IPS-15b (cell line): ENCODE measurements at regions not wholly inside any gene's neighbourhood (a gene's known extent, or its start where the extent isn't known, plus 50 kb on each side); places are given as distances from the start of the nearest gene placed in this dataset.
"Not testable (repeated sequence)": the region's sequence is repeated elsewhere in the genome, so short reads cannot be mapped to it uniquely, and the experiment has no call there.

Experiments
- H3K27me3 ChIP-seq: one replicate; pipeline ENCODE4 v1.6.1; 2013; ENCODE audit warnings: low read length; ENCODE audit not compliant: control insufficient read depth, insufficient read depth
- H3K36me3 ChIP-seq: one replicate; pipeline ENCODE4 v1.6.1; 2013; ENCODE audit warnings: low read length; ENCODE audit not compliant: control insufficient read depth, insufficient read depth
- H3K4me1 ChIP-seq: one replicate; pipeline ENCODE4 v1.6.1; 2013; ENCODE audit warnings: mild to moderate bottlenecking, low read length; ENCODE audit not compliant: control insufficient read depth, insufficient read depth
- H3K4me3 ChIP-seq: one replicate; pipeline ENCODE4 v1.5.1; 2013; ENCODE audit warnings: low read depth, low read length
- H3K9ac ChIP-seq: one replicate; pipeline ENCODE4 v1.6.1; 2013; ENCODE audit warnings: low read depth, mild to moderate bottlenecking, low read length
- H3K9me3 ChIP-seq: one replicate; pipeline ENCODE4 v1.6.1; 2013; ENCODE audit warnings: mild to moderate bottlenecking, low read length; ENCODE audit not compliant: control insufficient read depth, insufficient read depth

GRCh38 chr12:60704171-60704914, 1108.5 kb downstream of the SLC16A7 start:
- Histone ChIP-seq H3K4me1 (no peaks in the 10 kb centered on the region), H3K9ac (no peak overlapping the region), H3K27me3 (no peaks in the 10 kb centered on the region)

GRCh38 chr12:60710246-60710645, 1114.4 kb downstream of the SLC16A7 start:
- no peak overlapping the region for H3K9ac ChIP-seq
- no peaks in the 10 kb centered on the region for H3K4me1 ChIP-seq
- no peaks in the 10 kb centered on the region for H3K9me3 ChIP-seq
- H3K27me3 ChIP-seq, result no peaks in the 10 kb centered on the region
- no peak overlapping the region for H3K4me3 ChIP-seq
- H3K36me3 ChIP-seq, result no peaks in the 10 kb centered on the region

More at GRCh38 chr12:60704171-60704914, 1108.5 kb downstream of the SLC16A7 start:
- no peaks in the 10 kb centered on the region for H3K9me3 ChIP-seq
- no peaks in the 10 kb centered on the region for H3K36me3 ChIP-seq
- H3K4me3 ChIP-seq, result no peak overlapping the region

GRCh38 chr12:60714141-60714900, 1118.5 kb downstream of the SLC16A7 start:
- no peak overlapping the region for H3K9ac ChIP-seq
- no peaks in the 10 kb centered on the region for H3K36me3 ChIP-seq
- no peaks in the 10 kb centered on the region for H3K9me3 ChIP-seq
- H3K4me1 ChIP-seq, result no peaks in the 10 kb centered on the region
- no peak overlapping the region for H3K4me3 ChIP-seq
- no peaks in the 10 kb centered on the region for H3K27me3 ChIP-seq

GRCh38 chr12:60724475-60724874, 1128.6 kb downstream of the SLC16A7 start:
- H3K27me3 ChIP-seq, result no peaks in the 10 kb centered on the region
- H3K36me3 ChIP-seq, result no peaks in the 10 kb centered on the region
- no peak overlapping the region for H3K4me3 ChIP-seq
- H3K9me3 ChIP-seq, result no peaks in the 10 kb centered on the region
- no peak overlapping the region for H3K9ac ChIP-seq
- H3K4me1 ChIP-seq, result no peaks in the 10 kb centered on the region

DNA sequence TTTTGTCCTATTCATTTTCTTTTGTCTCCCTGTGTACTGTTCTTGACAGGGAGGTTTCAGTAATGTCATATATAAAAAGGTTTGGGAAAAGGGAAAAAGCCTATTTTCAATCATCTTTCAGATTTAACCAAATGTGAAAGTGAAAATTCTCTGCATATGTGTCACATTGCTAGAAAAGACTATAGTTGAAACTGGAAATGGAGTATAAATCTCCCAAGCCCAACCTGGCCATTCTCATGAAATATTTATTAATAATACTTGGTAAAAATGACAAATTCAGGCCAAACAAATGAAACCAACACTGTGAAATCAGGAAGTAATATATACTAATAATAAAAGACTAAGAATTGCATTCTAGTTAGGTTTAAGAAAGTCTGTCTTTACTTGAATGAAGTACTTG, 1129.2 kb downstream of the SLC16A7 start:
- no peaks in the 10 kb centered on the region for H3K4me1 ChIP-seq

GRCh38 chr12:60752589-60752988, 1156.8 kb downstream of the SLC16A7 start:
- Histone ChIP-seq H3K9me3 (no peaks in the 10 kb centered on the region), H3K36me3 (no peaks in the 10 kb centered on the region), H3K27me3 (no peaks in the 10 kb centered on the region), H3K4me1 (no peaks in the 10 kb centered on the region), H3K4me3 (no peak overlapping the region), H3K9ac (no peak overlapping the region)

More for the DNA sequence above, 1129.2 kb downstream of the SLC16A7 start:
- Histone ChIP-seq H3K36me3 (no peaks in the 10 kb centered on the region), H3K27me3 (no peaks in the 10 kb centered on the region), H3K9me3 (no peaks in the 10 kb centered on the region), H3K4me3 (no peak overlapping the region), H3K9ac (no peak overlapping the region)

GRCh38 chr12:60758224-60758623, 1162.4 kb downstream of the SLC16A7 start:
- H3K4me3 ChIP-seq, result no peak overlapping the region
- no peaks in the 10 kb centered on the region for H3K27me3 ChIP-seq
- H3K9ac ChIP-seq, result no peak overlapping the region
- no peaks in the 10 kb centered on the region for H3K4me1 ChIP-seq
- H3K36me3 ChIP-seq, result no peaks in the 10 kb centered on the region
- H3K9me3 ChIP-seq, result no peaks in the 10 kb centered on the region

DNA sequence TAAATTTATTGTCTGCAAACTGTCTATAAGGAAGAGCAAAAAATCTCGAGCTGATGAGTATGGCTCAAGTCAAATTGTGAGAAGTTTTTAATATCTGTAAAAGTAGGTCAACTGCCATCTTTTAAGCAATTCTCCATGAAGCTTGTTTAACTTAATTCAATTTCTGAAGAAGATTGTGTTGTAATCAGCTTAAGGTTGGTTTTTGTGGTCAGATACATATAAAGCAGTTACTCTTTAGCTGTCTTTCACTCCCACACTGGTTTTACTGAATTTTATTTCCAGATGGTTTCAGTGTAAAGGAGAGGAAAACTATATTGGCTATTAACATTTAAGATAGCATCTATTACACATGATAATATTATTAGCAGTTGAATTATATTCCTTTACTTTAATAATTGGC, 1165.1 kb downstream of the SLC16A7 start:
- no peak overlapping the region for H3K9ac ChIP-seq
- no peaks in the 10 kb centered on the region for H3K9me3 ChIP-seq
- H3K4me3 ChIP-seq, result no peak overlapping the region
- H3K27me3 ChIP-seq, result no peaks in the 10 kb centered on the region
- H3K4me1 ChIP-seq, result no peaks in the 10 kb centered on the region
- H3K36me3 ChIP-seq, result no peaks in the 10 kb centered on the region

DNA sequence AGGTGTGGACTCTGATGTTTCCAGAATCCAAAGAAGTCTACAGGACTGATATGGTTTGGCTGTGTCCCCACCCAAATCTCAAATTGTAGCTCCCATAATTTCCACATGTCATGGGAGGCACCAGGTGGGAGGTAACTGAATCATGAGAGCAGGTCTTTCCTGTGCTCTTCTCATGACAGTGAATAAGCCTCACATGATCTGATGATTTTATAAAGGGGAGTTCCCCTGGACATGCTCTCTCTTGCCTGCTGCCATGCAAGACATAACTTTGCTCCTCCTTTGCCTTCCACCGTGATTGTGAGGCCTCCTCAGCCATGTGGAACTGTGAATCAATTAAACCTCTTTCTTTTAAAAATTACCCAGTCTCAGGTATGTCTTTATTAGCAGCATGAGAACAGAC, 1205.3 kb downstream of the SLC16A7 start:
- not testable (repeated sequence) for H3K4me3 ChIP-seq, H3K36me3 ChIP-seq, H3K4me1 ChIP-seq, H3K9me3 ChIP-seq, H3K27me3 ChIP-seq, H3K9ac ChIP-seq

GRCh38 chr12:60803147-60803546, 1207.3 kb downstream of the SLC16A7 start:
- H3K4me1 ChIP-seq, result no peaks in the 10 kb centered on the region
- no peak overlapping the region for H3K4me3 ChIP-seq
- H3K9me3 ChIP-seq, result no peaks in the 10 kb centered on the region
- H3K9ac ChIP-seq, result no peak overlapping the region
- H3K36me3 ChIP-seq, result no peaks in the 10 kb centered on the region
- H3K27me3 ChIP-seq, result no peaks in the 10 kb centered on the region

- H3K36me3 ChIP-seq, result no peaks in the 10 kb centered on the region
- no peaks in the 10 kb centered on the region for H3K27me3 ChIP-seq
- no peak overlapping the region for H3K4me3 ChIP-seq
- H3K9me3 ChIP-seq, result no peaks in the 10 kb centered on the region
- no peak overlapping the region for H3K9ac ChIP-seq
- no peaks in the 10 kb centered on the region for H3K4me1 ChIP-seq
Observed at GRCh38 chr12:60805364-60805763, 1209.5 kb downstream of the SLC16A7 start.

- H3K4me1 ChIP-seq, result no peaks in the 10 kb centered on the region
- no peaks in the 10 kb centered on the region for H3K27me3 ChIP-seq
- no peak overlapping the region for H3K9ac ChIP-seq
- no peak overlapping the region for H3K4me3 ChIP-seq
- no peaks in the 10 kb centered on the region for H3K9me3 ChIP-seq
- no peaks in the 10 kb centered on the region for H3K36me3 ChIP-seq
Observed at GRCh38 chr12:60819794-60820193, 1224.0 kb downstream of the SLC16A7 start.
